MM.1S (cell line): ENCODE measurements at regions not wholly inside any gene's neighbourhood (a gene's known extent, or its start where the extent isn't known, plus 50 kb on each side); places are given as distances from the start of the nearest gene placed in this dataset.

Source experiments
- DNase-seq: peaks from one replicate; pipeline ENCODE4 v3.0.0-alpha.2; 2015
- H2AFZ ChIP-seq: fragments of 300-600 bp; sonication (generic); 2 replicates; pipeline ENCODE4 v1.6.0; 2016; ENCODE audit warnings: antibody characterized with exemption, low read length
- H3F3A ChIP-seq: fragments of 300-600 bp; sonication (generic); 2 replicates; pipeline ENCODE4 v1.6.1; 2016; ENCODE audit warnings: mild to moderate bottlenecking, antibody characterized with exemption, low read length, moderate library complexity, mixed read lengths; ENCODE audit not compliant: insufficient read depth
- H3K27ac ChIP-seq: fragments of 300-600 bp; sonication (generic); 2 replicates; pipeline ENCODE4 v1.5.1; 2016; ENCODE audit warnings: mild to moderate bottlenecking, low read length
- H3K27me3 ChIP-seq: fragments of 300-600 bp; sonication (generic); replicated peaks from 2 replicates; pipeline ENCODE4 v1.6.0; 2016; ENCODE audit warnings: low read length; ENCODE audit not compliant: insufficient read depth
- H3K36me3 ChIP-seq: fragments of 300-600 bp; sonication (generic); replicated peaks from 2 replicates; pipeline ENCODE4 v1.6.1; 2016; ENCODE audit warnings: mild to moderate bottlenecking, low read length, mixed read lengths; ENCODE audit not compliant: insufficient read depth
- H3K4me1 ChIP-seq: fragments of 300-600 bp; sonication (generic); 2 replicates; pipeline ENCODE4 v1.6.1; 2016; ENCODE audit warnings: low read length, mixed read lengths
- H3K4me2 ChIP-seq: fragments of 300-600 bp; sonication (generic); 2 replicates; pipeline ENCODE4 v1.6.0; 2016; ENCODE audit warnings: low read depth, low read length
- H3K4me3 ChIP-seq: fragments of 300-600 bp; sonication (generic); 2 replicates; pipeline ENCODE4 v1.5.1; 2016; ENCODE audit warnings: low read length, mixed read lengths
- H3K79me2 ChIP-seq: fragments of 300-600 bp; sonication (generic); 2 replicates; pipeline ENCODE4 v1.6.1; 2016; ENCODE audit warnings: mixed run types, low read length, mixed read lengths
- H3K9ac ChIP-seq: fragments of 300-600 bp; sonication (generic); 2 replicates; pipeline ENCODE4 v1.6.1; 2016; ENCODE audit warnings: low read length, mixed read lengths
- H3K9me2 ChIP-seq: fragments of 300-600 bp; sonication (generic); replicated peaks from 2 replicates; pipeline ENCODE4 v1.6.1; 2016; ENCODE audit warnings: mild to moderate bottlenecking, low read length, mixed read lengths; ENCODE audit not compliant: insufficient read depth
- H3K9me3 ChIP-seq: fragments of 300-600 bp; sonication (generic); replicated peaks from 2 replicates; pipeline ENCODE4 v1.6.1; 2016; ENCODE audit warnings: mild to moderate bottlenecking, low read length, mixed read lengths; ENCODE audit not compliant: insufficient read depth
- H4K20me1 ChIP-seq: fragments of 300-600 bp; sonication (generic); 2 replicates; pipeline ENCODE4 v1.6.1; 2016; ENCODE audit warnings: mild to moderate bottlenecking, low read length, moderate library complexity, mixed read lengths; ENCODE audit not compliant: insufficient read depth
- CTCF ChIP-seq: fragments of 300-600 bp; sonication (generic); IDR thresholded peaks from 2 replicates; pipeline ENCODE4 v1.5.1; 2016; ENCODE audit warnings: antibody characterized with exemption, low read length, mixed read lengths
- EZH2 ChIP-seq: fragments of 300-600 bp; sonication (generic); optimal IDR thresholded peaks from 2 replicates; pipeline ENCODE3; 2017; ENCODE audit warnings: low read depth, mild to moderate bottlenecking, antibody characterized with exemption, low read length, mixed read lengths
- EZH2phosphoT487 ChIP-seq: fragments of 300-600 bp; sonication (generic); IDR thresholded peaks from 2 replicates; pipeline ENCODE4 v1.6.1; 2018; ENCODE audit warnings: antibody characterized with exemption, low read length

GRCh38 chr4:58063404-58064160 is 953.4 kb upstream of the IGFBP7 start:
- H3K4me1 ChIP-seq: no peaks in the 10 kb centered on the region
- no peak overlapping the region for H2AFZ ChIP-seq
- no peaks in the 10 kb centered on the region for H3K9me3 ChIP-seq
- H3K4me3 ChIP-seq: no peak overlapping the region
- H4K20me1 ChIP-seq: no peaks in the 10 kb centered on the region
- no peaks in the 10 kb centered on the region for H3K79me2 ChIP-seq
- no peak overlapping the region for H3K4me2 ChIP-seq
- no peaks in the 10 kb centered on the region for H3K27me3 ChIP-seq
- no peak overlapping the region for H3K27ac ChIP-seq
- H3F3A ChIP-seq: no peaks in the 10 kb centered on the region
- no peaks in the 10 kb centered on the region for H3K9me2 ChIP-seq
- H3K9ac ChIP-seq: no peak overlapping the region
- no peaks in the 10 kb centered on the region for H3K36me3 ChIP-seq
- no peak for TF ChIP-seq EZH2
- no peak for DNase-seq

- Histone ChIP-seq H2AFZ (no peak overlapping the region), H3K36me3 (no peaks in the 10 kb centered on the region), H3F3A (no peaks in the 10 kb centered on the region), H3K79me2 (no peaks in the 10 kb centered on the region), H3K27ac (no peak overlapping the region), H3K9ac (no peak overlapping the region), H3K9me3 (no peaks in the 10 kb centered on the region), H3K4me1 (no peaks in the 10 kb centered on the region), H3K9me2 (no peaks in the 10 kb centered on the region), H3K4me2 (no peak overlapping the region), H3K4me3 (no peak overlapping the region), H4K20me1 (no peaks in the 10 kb centered on the region), H3K27me3 (no peaks in the 10 kb centered on the region)
- TF ChIP-seq EZH2phosphoT487 (no peak), EZH2 (no peak), CTCF (0 out of 2 replicates have a peak, but pooled peaks have one; percentile 8)
- DNase-seq: no peak
Measured at GRCh38 chr4:58061967-58062366, 951.8 kb upstream of the IGFBP7 start.

GRCh38 chr4:58050439-58050838 is 940.3 kb upstream of the IGFBP7 start:
- no peak overlapping the region for H3K4me2 ChIP-seq
- H3K4me1 ChIP-seq: no peaks in the 10 kb centered on the region
- H3K4me3 ChIP-seq: no peak overlapping the region
- H3K79me2 ChIP-seq: no peaks in the 10 kb centered on the region
- no peaks in the 10 kb centered on the region for H3K27me3 ChIP-seq
- H3K36me3 ChIP-seq: no peaks in the 10 kb centered on the region
- no peaks in the 10 kb centered on the region for H3F3A ChIP-seq
- TF ChIP-seq EZH2phosphoT487 (no peak), EZH2 (no peak), CTCF (no peak)
- H2AFZ ChIP-seq: no peak overlapping the region
- no peaks in the 10 kb centered on the region for H3K9me3 ChIP-seq
- no peak overlapping the region for H3K9ac ChIP-seq
- H3K27ac ChIP-seq: no peak overlapping the region
- DNase-seq: no peak
- no peaks in the 10 kb centered on the region for H3K9me2 ChIP-seq
- no peaks in the 10 kb centered on the region for H4K20me1 ChIP-seq

GRCh38 chr4:58048491-58048890 is 938.3 kb upstream of the IGFBP7 start:
- DNase-seq: no peak
- Histone ChIP-seq H3K9me3 (no peaks in the 10 kb centered on the region), H4K20me1 (no peaks in the 10 kb centered on the region), H3K27ac (no peak overlapping the region), H3K79me2 (no peaks in the 10 kb centered on the region), H3K9me2 (no peaks in the 10 kb centered on the region), H3F3A (no peaks in the 10 kb centered on the region), H3K36me3 (no peaks in the 10 kb centered on the region), H3K27me3 (no peaks in the 10 kb centered on the region), H3K9ac (no peak overlapping the region), H3K4me2 (no peak overlapping the region), H2AFZ (no peak overlapping the region), H3K4me3 (no peak overlapping the region), H3K4me1 (no peaks in the 10 kb centered on the region)
- TF ChIP-seq CTCF (no peak), EZH2 (no peak), EZH2phosphoT487 (no peak)
